Heart left ventricle (tissue), 16 donors: ENCODE measurements at regions not wholly inside any gene's neighbourhood (a gene's known extent, or its start where the extent isn't known, plus 50 kb on each side); places are given as distances from the start of the nearest gene placed in this dataset.

Source experiments
- ATAC-seq, 4 donors: fragments of 200-7000 bp; cut with Tn5 transposase; one replicate each; pipeline ENCODE4 v1.9.1; 2020 to 2022; ENCODE audit warnings: moderate library complexity in 4 of 4, mild to moderate bottlenecking in 3 of 4, moderate number of reproducible peaks in 1 of 4
- DNase-seq, 5 donors: peaks; one replicate each; pipeline ENCODE4 v3.0.0-alpha.2; 2020
- H3K27ac ChIP-seq, 12 donors: fragments of 200-600 bp; sonication (generic) in 4 of 12; one replicate each; pipeline versions ENCODE4 v1.5.0 to v1.8.0; 2016 to 2022; ENCODE audit warnings: mild to moderate bottlenecking in 2 of 12
- H3K27me3 ChIP-seq, 9 donors: fragments of 200-600 bp; sonication (generic) in 2 of 9; one replicate each; pipeline versions ENCODE4 v1.5.1 to v1.8.0; 2016 to 2022; ENCODE audit warnings: mild to moderate bottlenecking in 3 of 9
- H3K36me3 ChIP-seq, 9 donors: fragments of 200-600 bp; sonication (generic) in 2 of 9; one replicate each; pipeline versions ENCODE4 v1.5.0 to v1.8.0; 2018 to 2022; ENCODE audit warnings: mild to moderate bottlenecking in 2 of 9
- H3K4me1 ChIP-seq, 12 donors: fragments of 200-600 bp; sonication (generic) in 4 of 12; one replicate each; pipeline versions ENCODE4 v1.5.0 to v1.8.0; 2016 to 2022; ENCODE audit warnings: mild to moderate bottlenecking in 3 of 12
- H3K4me3 ChIP-seq, 12 donors: fragments of 200-600 bp; sonication (generic) in 4 of 12; one replicate each; pipeline versions ENCODE4 v1.5.0 to v1.8.0; 2017 to 2022; ENCODE audit warnings: mild to moderate bottlenecking in 9 of 12, moderate library complexity in 4 of 12
- H3K9me3 ChIP-seq, 12 donors: fragments of 200-600 bp; sonication (generic) in 4 of 12; one replicate each; pipeline versions ENCODE4 v1.5.0 to v1.8.0; 2016 to 2022; ENCODE audit warnings: mild to moderate bottlenecking in 1 of 12
- POLR2A ChIP-seq, 2 donors: fragments of 450-650 bp; IDR thresholded peaks; one replicate each; pipeline ENCODE4 v1.6.1; 2017; ENCODE audit warnings: antibody characterized with exemption in 2 of 2, mild to moderate bottlenecking in 2 of 2, moderate library complexity in 2 of 2
- WGBS, 4 donors: extraction: QIAGEN DNeasy Blood & Tissue Kit in 2 of 4; methylation state at CpG; one replicate each; pipeline versions ENCODE4 v1.1.5 to v1.1.7; 2013 to 2018; 5-methylcytosine and 5-hydroxymethylcytosine counted together
- intact Hi-C, 10 donors: fragments of 100-400 bp; cut with DNase I; formaldehyde crosslinking; loops; one replicate each; pipeline versions ENCODE4 v1.11.1 to v1.14.2; 2022
- TF ChIP-seq, protein P1 (sequence below), 12 donors: fragments of 200-600 bp; sonication (generic) in 4 of 12; IDR thresholded peaks; one replicate each; pipeline versions ENCODE4 v1.5.0 to v1.8.0; 2018 to 2022; ENCODE audit warnings: antibody characterized with exemption in 12 of 12, mild to moderate bottlenecking in 5 of 12
- donor health status: ischemic (EF 13 %, LVEDD 7.1; RV severe dilation, severe dysfunction).
- donor health status: healthy with polysubstance abuse.
- donor health status: DM: no; HTN: yes; CAD: no.
- donor health status: DM: no; HTN: no; CAD: no.
- donor health status: ischemic (EF 25% LVEDD 6.9; RV normal size, moderate dysfunction).
- donor health status: ischemic (EF 25% LVEDD 5.7; RV mildly dilated, moderate dysfunction).
- donor health status: healthy.
- donor health status: DM: yes; HTN: yes; CAD: no.
- donor health status: ischemic (EF 35%, LVEDD 5.7; RV mildly dilated, moderate dysfunction).
- donor health status: nonischemic (EF 11% LVEDD 7.7; RV severe dilation, severe dysfunction).
- donor health status: DM: yes; HTN: yes; CAD: no.
- donor health status: PGD.
- donor health status: ischemic (EF 29% LVEDD 5.4; RV normal size, mild dysfunction).
- donor health status: nonischemic (EF 23%, LVEDD 6.1; RV moderate dilation, normal function).

DNA sequence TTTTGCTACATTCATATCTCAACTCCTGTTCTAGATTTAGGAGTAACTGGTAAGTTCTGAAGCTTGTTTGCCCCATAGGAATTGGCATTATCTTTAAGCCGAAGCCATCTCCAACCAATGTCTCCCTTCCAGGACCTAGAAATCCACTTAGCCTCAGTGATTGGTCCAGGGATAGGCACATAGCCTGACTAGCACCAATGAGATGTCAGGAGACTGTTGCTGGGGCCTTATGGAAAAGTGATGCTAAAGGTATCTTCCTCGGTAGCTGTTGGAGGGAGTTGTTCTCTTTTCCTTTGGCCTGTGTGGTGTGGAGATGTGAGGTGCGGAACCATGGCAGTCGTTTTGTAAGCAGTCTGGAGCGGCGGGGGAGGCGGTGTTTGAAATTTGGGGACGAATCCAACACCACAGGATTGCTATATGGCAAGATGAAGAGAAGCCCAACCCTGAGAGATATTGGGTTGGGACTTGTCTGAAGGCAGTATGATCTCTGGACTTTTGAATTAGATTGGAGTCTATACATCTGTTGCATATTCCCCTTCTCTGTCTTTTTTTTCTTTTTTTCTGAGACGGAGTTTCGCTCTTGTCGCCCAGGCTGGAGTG is 109.8 kb upstream of the ATP6AP2 start:
- Histone ChIP-seq H3K4me3 (no peak overlapping the region), H3K27ac (no peak overlapping the region), H3K36me3 (no peaks in the 10 kb centered on the region), H3K27me3 (peaks cover 0 to 32% (median 0%) of the 10 kb centered on the region in 9 donors), H3K4me1 (peaks cover 0 to 16% (median 3%) of the 10 kb centered on the region in 12 donors), H3K9me3 (no peaks in the 10 kb centered on the region)
- ATAC-seq (no peak), DNase-seq (no peak)
- intact Hi-C loops = loop anchor here in 1 of 10 donors (10.0 kb wide), 1 partner anchor 746 kb away; no protein-coding TSS in a partner anchor
- TF ChIP-seq, protein P1, sequence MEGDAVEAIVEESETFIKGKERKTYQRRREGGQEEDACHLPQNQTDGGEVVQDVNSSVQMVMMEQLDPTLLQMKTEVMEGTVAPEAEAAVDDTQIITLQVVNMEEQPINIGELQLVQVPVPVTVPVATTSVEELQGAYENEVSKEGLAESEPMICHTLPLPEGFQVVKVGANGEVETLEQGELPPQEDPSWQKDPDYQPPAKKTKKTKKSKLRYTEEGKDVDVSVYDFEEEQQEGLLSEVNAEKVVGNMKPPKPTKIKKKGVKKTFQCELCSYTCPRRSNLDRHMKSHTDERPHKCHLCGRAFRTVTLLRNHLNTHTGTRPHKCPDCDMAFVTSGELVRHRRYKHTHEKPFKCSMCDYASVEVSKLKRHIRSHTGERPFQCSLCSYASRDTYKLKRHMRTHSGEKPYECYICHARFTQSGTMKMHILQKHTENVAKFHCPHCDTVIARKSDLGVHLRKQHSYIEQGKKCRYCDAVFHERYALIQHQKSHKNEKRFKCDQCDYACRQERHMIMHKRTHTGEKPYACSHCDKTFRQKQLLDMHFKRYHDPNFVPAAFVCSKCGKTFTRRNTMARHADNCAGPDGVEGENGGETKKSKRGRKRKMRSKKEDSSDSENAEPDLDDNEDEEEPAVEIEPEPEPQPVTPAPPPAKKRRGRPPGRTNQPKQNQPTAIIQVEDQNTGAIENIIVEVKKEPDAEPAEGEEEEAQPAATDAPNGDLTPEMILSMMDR (IDR thresholded peaks at IDR 0.05) = no peak
- no peak for TF ChIP-seq POLR2A (IDR thresholded peaks at IDR 0.05)
- 81 to 95% (median 94%) methylated on average over 11 of the region's 11 CpGs for WGBS, 4 donors

DNA sequence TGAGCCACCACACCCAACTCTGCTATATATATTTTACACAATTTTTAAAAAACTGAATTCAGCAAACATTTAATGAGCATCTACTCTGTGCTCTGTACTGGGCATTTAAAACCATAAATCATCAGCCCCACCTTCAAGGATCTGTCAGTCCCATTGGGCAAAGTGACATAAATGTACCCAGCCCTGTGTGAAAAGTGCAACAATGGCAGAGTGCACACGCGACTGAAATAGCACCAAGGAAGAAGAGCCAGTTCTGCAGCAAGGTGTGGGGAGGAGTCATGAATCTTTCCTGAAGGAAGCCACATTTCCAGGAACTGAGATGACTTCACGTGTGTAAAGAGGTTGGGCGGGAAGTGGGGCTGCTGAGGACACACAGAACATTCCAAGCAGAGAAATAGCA is 111.5 kb upstream of the ATP6AP2 start:
- TF ChIP-seq, protein P1 (IDR thresholded peaks at IDR 0.05) = no peak
- TF ChIP-seq POLR2A (IDR thresholded peaks at IDR 0.05) = no peak
- WGBS, 4 donors = 67 to 76% (median 73%) methylated on average over 4 of the region's 4 CpGs
- ATAC-seq (no peak), DNase-seq (no peak)
- Histone ChIP-seq H3K4me3 (no peak overlapping the region), H3K27me3 (peaks cover 0 to 34% (median 0%) of the 10 kb centered on the region in 9 donors), H3K9me3 (no peaks in the 10 kb centered on the region), H3K4me1 (peaks cover 0 to 21% (median 3%) of the 10 kb centered on the region in 12 donors), H3K27ac (no peak overlapping the region), H3K36me3 (no peaks in the 10 kb centered on the region)
- intact Hi-C loops = loop anchor here in 2 of 10 donors (5.0 to 10.0 kb wide), 3 partner anchors 202 to 657 kb away; no protein-coding TSS in a partner anchor

DNA sequence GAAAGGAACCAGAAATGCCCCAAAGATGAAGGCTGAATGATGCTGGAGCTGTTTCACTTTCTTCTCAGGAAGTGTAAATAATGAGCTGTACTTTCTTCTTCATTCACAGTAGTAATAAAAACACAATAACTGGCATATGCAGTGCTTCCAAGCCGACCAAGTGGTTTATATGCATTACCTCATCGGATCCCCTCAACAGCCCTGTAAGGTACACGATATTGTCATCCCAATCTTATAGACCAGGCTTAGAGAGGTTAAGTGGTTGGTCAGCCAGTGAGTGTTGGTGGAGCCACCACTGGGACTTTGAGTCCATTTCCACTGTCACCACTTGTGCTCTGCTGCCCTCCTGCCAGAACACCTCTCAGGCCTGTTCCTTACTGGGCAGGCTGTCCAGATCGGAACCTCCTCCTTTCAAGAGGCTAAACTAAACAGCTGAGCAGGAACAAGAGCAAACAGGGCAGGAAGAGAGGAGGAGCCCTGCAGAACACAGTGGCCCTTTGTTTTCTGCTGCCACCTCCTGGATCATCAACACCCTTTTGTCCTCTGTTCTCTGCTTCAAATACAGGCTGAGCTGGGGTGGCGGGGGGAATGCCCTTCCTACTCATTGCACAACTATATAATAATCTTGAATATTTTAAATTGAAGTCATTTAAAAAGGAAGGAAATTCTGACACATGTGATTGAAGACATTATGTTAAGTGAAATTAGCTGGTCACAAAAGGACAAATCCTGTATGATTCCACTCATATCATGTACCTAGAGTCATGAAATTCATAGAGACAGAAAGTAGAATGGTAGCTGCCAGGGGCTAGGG is 112.5 kb upstream of the ATP6AP2 start:
- Histone ChIP-seq H3K4me3 (no peak overlapping the region), H3K4me1 (peaks cover 0 to 21% (median 3%) of the 10 kb centered on the region in 12 donors), H3K36me3 (no peaks in the 10 kb centered on the region), H3K9me3 (no peaks in the 10 kb centered on the region), H3K27me3 (peaks cover 0 to 23% (median 0%) of the 10 kb centered on the region in 9 donors), H3K27ac (peak overlapping the region in 4 of 12 donors; percentile 9 to 30 (median 19))
- intact Hi-C loops = loop anchor here in 2 of 10 donors (5.0 to 10.0 kb wide), 3 partner anchors 201 to 656 kb away; no protein-coding TSS in a partner anchor
- ATAC-seq (peak; percentile 89 to 94 (median 91)), DNase-seq (peak; percentile 37 to 53 (median 51))
- TF ChIP-seq POLR2A (IDR thresholded peaks at IDR 0.05) = no peak
- TF ChIP-seq, protein P1 (IDR thresholded peaks at IDR 0.05) = peak in 10 of 12 donors; percentile 7 to 49 (median 38)
- WGBS, 4 donors = 13 to 53% (median 29%) methylated on average over 5 of the region's 5 CpGs

DNA sequence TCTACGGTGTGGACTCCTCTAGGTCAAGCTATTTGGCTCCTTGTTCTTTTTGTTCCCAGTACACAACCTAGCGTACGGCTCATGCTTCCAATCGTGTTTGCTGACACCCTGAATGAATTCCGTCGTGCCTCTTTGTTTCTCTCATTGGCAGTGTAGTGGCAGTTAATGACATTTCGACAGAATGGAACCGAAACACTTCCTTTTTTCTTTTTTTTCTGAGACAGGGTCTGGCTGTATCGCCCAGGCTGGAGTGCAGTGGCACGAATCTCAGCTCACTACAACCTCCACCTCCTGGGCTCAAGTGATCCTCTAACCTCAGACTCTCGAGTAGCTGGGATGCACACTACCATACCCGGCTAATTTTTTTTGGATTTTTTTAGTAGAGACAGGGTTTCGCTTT is 113.3 kb upstream of the ATP6AP2 start:
- Histone ChIP-seq H3K4me1 (peaks cover 0 to 21% (median 3%) of the 10 kb centered on the region in 12 donors), H3K4me3 (no peak overlapping the region), H3K36me3 (no peaks in the 10 kb centered on the region), H3K9me3 (no peaks in the 10 kb centered on the region), H3K27ac (no peak overlapping the region), H3K27me3 (peaks cover 0 to 22% (median 0%) of the 10 kb centered on the region in 9 donors)
- DNase-seq (no peak), ATAC-seq (no peak)
- intact Hi-C loops = loop anchor here in 2 of 10 donors (5.0 to 10.0 kb wide), 3 partner anchors 200 to 655 kb away; no protein-coding TSS in a partner anchor
- TF ChIP-seq, protein P1 (IDR thresholded peaks at IDR 0.05) = no peak
- TF ChIP-seq POLR2A (IDR thresholded peaks at IDR 0.05) = no peak
- WGBS, 4 donors = 85 to 94% (median 91%) methylated on average over 13 of the region's 13 CpGs
